Activated CD8-positive, alpha-beta T cell treated with anti-CD3 and anti-CD28 coated beads, Interleukin-2, amount 10 ng/mL, durations not matched to agents 7 days and 5 days (primary cell): ENCODE measurements at regions not wholly inside any gene's neighbourhood (a gene's known extent, or its start where the extent isn't known, plus 50 kb on each side); places are given as distances from the start of the nearest gene placed in this dataset.
"Not testable (repeated sequence)": the region's sequence is repeated elsewhere in the genome, so short reads cannot be mapped to it uniquely, and the experiment has no call there.

Experiments used
- ATAC-seq: fragments of 150-1000 bp; cut with Tn5 transposase; one replicate; pipeline ENCODE4 v1.10.0; 2021; ENCODE audit warnings: moderate library complexity
- CTCF ChIA-PET: fragments of 350-600 bp; sonication (Branson Sonifier 250); formaldehyde crosslinking; loops from one replicate; lab custom pipeline; 2021; ENCODE audit warnings: antibody characterized with exemption; lab: Charles Lee
- POLR2A ChIA-PET: fragments of 350-600 bp; sonication (Branson Sonifier 250); formaldehyde crosslinking; loops from one replicate; lab custom pipeline; 2021; ENCODE audit warnings: antibody characterized with exemption; lab: Charles Lee
- DNase-seq: peaks from one replicate; pipeline ENCODE4 v3.0.0-alpha.2; 2020
- H3K27ac Mint-ChIP-seq: one replicate; pipeline ENCODE4 v1.8.0; 2021; ENCODE audit warnings: mild to moderate bottlenecking, mixed read lengths
- H3K27me3 Mint-ChIP-seq: one replicate; pipeline ENCODE4 v1.8.0; 2021; ENCODE audit warnings: low read depth, mixed read lengths
- H3K36me3 Mint-ChIP-seq: one replicate; pipeline ENCODE4 v1.8.0; 2021; ENCODE audit warnings: low read depth, mixed read lengths
- H3K4me1 Mint-ChIP-seq: one replicate; pipeline ENCODE4 v1.8.0; 2021; ENCODE audit warnings: low read depth, mixed read lengths
- H3K4me3 Mint-ChIP-seq: one replicate; pipeline ENCODE4 v1.8.0; 2021; ENCODE audit warnings: mild to moderate bottlenecking, mixed read lengths
- H3K9me3 Mint-ChIP-seq: one replicate; pipeline ENCODE4 v1.8.0; 2022; ENCODE audit warnings: mixed read lengths; ENCODE audit not compliant: insufficient read depth

DNA sequence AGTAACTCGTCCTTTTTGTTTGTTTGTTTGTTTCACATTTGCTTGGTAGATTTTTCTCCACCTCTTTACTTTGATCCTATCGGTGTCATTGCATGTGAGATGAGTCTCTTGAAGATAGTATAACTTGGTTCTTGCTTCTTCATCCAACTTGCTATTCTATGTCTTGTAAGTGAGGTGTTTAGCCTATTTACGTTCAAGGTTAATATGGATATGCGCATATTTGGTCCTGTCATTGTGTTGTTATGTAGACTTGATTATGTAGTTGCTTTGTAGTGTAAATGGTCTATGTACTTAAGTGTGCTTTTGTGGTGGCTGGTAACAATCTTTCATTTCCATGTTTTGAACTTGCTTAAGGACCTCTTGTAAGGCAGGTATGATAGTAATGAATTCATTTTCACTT is 192.8 kb upstream of the MAGI2 start:
- ATAC-seq = no peak
- H3K36me3 Mint-ChIP-seq = no peaks in the 10 kb centered on the region
- no peak overlapping the region for H3K27ac Mint-ChIP-seq
- H3K9me3 Mint-ChIP-seq = no peaks in the 10 kb centered on the region
- ChIA-PET POLR2A (no interaction called here), CTCF (no interaction called here)
- no peaks in the 10 kb centered on the region for H3K27me3 Mint-ChIP-seq
- H3K4me3 Mint-ChIP-seq = no peak overlapping the region
- no peak for DNase-seq
- H3K4me1 Mint-ChIP-seq = no peaks in the 10 kb centered on the region

DNA sequence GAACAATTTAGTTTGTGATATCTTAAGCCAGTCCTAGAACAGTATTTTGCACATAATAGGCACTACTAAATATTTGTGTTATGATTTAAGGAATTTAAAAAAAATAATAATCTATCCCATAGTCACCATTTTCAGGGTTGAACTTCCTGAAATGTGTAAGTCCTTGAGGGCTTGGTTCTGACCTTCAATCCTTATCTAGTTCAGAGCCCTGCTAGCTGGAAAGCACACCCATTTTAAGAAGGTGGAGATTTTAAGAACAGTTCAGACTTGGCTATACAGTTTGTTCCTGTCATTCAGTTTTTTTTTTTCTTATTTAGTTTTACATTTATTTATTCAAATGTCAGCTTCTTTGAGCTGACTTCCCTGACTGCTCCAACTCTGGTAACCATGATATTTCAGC is 183.4 kb upstream of the MAGI2 start:
- POLR2A ChIA-PET = no interaction called here
- Mint-ChIP-seq H3K9me3 (no peaks in the 10 kb centered on the region), H3K4me3 (no peak overlapping the region), H3K27me3 (no peaks in the 10 kb centered on the region), H3K27ac (no peak overlapping the region), H3K4me1 (no peaks in the 10 kb centered on the region), H3K36me3 (no peaks in the 10 kb centered on the region)
- ATAC-seq (no peak), DNase-seq (no peak)
- CTCF ChIA-PET = no interaction called here

- H3K4me1 Mint-ChIP-seq, H3K27ac Mint-ChIP-seq, H3K27me3 Mint-ChIP-seq, H3K4me3 Mint-ChIP-seq, ATAC-seq, H3K36me3 Mint-ChIP-seq, POLR2A ChIA-PET, DNase-seq, H3K9me3 Mint-ChIP-seq, CTCF ChIA-PET: not testable (repeated sequence)
Measured at GRCh38 chr7:79625921-79626320, 172.5 kb upstream of the MAGI2 start.

- Mint-ChIP-seq H3K4me1 (no peaks in the 10 kb centered on the region), H3K36me3 (no peaks in the 10 kb centered on the region), H3K9me3 (no peaks in the 10 kb centered on the region), H3K27ac (no peak overlapping the region), H3K27me3 (no peaks in the 10 kb centered on the region), H3K4me3 (no peak overlapping the region)
- CTCF ChIA-PET = no interaction called here
- no peak for ATAC-seq
- POLR2A ChIA-PET = no interaction called here
- DNase-seq = no peak
Measured at GRCh38 chr7:79624336-79624735, 170.9 kb upstream of the MAGI2 start.

- Mint-ChIP-seq H3K36me3 (no peaks in the 10 kb centered on the region), H3K4me3 (no peak overlapping the region), H3K27me3 (no peaks in the 10 kb centered on the region), H3K4me1 (no peaks in the 10 kb centered on the region), H3K27ac (no peak overlapping the region), H3K9me3 (no peaks in the 10 kb centered on the region)
- ChIA-PET CTCF (no interaction called here), POLR2A (no interaction called here)
- no peak for ATAC-seq
- no peak for DNase-seq
Measured at GRCh38 chr7:79622781-79623180, 169.3 kb upstream of the MAGI2 start.

DNA sequence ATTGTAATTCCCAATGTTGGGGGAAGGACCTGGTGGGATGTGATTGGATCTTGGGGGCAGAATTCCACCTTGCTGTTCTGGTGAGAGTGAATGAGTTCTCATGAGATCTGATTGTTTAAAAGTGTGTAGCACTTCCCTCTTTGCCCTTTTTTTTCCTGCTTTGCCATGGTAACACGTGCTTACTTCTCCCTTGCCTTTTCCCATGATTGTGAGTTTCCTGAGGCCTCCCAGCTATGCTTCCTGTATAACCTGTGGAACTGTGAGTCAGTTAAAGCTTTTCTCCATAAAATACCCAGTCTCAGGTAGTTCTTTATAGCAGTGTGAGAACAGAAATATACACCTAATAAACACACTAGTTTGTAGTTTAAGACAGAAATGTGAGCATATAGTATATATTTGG is 166.8 kb upstream of the MAGI2 start:
- Mint-ChIP-seq H3K9me3 (no peaks in the 10 kb centered on the region), H3K27ac (no peak overlapping the region), H3K4me3 (no peak overlapping the region), H3K27me3 (no peaks in the 10 kb centered on the region), H3K36me3 (no peaks in the 10 kb centered on the region), H3K4me1 (no peaks in the 10 kb centered on the region)
- POLR2A ChIA-PET = no interaction called here
- ATAC-seq (no peak), DNase-seq (no peak)
- CTCF ChIA-PET = no interaction called here

DNA sequence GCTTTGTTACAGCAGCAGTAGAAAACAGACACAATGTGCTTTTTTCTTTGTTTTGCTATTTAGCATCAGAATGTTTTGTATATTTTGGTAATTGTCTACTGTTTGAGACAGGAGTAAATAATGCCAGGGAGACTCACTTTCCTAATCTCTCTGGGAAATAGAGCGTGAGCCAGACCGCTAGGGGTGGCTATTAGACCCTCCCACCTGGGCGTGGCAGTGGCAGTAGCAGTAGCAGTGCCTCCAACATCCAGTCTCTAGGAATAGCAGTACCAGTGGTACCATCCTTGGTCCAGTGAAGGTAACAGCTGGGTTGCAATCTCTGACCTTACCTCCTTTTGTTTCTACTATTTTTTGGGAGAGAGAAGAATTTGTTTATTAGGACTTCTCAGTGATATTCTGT is 165.7 kb upstream of the MAGI2 start:
- H3K27ac Mint-ChIP-seq = no peak overlapping the region
- no peak for ATAC-seq
- POLR2A ChIA-PET = no interaction called here
- H3K4me3 Mint-ChIP-seq = no peak overlapping the region
- no peaks in the 10 kb centered on the region for H3K4me1 Mint-ChIP-seq
- CTCF ChIA-PET = no interaction called here
- H3K9me3 Mint-ChIP-seq = no peaks in the 10 kb centered on the region
- H3K27me3 Mint-ChIP-seq = no peaks in the 10 kb centered on the region
- DNase-seq = no peak
- no peaks in the 10 kb centered on the region for H3K36me3 Mint-ChIP-seq

DNA sequence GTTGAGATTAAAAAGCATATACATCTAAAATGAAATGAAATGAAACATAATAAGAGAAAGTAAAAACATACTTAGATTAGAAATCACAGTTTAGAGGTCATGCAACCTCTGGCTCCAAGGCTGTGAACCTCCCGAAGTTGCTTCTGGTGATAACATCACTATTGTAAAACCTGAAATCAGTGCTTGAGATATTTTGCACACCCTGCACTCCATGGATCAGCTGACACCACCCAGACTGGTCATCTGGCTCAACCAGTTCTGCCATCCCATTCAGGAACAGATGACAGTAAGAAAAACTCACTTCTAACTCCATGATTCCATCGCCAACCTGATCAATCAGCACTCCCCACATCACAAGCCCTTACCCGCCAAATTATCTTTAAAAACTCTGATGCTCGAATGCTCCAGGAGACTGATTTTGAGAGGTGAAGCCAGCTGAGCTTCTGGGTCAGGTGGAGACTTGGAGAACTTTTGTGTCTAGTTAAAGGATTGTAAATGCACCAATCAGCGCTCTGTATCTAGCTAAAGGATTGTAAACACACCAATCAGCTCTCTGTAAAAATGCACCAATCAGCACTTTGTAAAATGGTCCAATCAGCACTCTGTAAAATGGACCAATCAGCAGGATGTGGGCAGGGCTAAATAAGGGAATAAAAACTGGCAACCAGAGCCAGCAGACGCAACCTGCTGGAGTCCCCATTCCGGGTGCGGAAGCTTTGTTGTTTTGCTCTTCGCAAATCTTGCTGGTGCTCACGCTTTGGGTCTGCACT is 162.6 kb upstream of the MAGI2 start:
- Mint-ChIP-seq H3K27me3 (no peaks in the 10 kb centered on the region), H3K4me3 (no peak overlapping the region), H3K4me1 (no peaks in the 10 kb centered on the region), H3K36me3 (no peaks in the 10 kb centered on the region), H3K9me3 (no peaks in the 10 kb centered on the region), H3K27ac (no peak overlapping the region)
- POLR2A ChIA-PET = no interaction called here
- DNase-seq (no peak), ATAC-seq (no peak)
- CTCF ChIA-PET = no interaction called here

- DNase-seq (no peak), ATAC-seq (no peak)
- Mint-ChIP-seq H3K4me1 (no peaks in the 10 kb centered on the region), H3K27ac (no peak overlapping the region), H3K27me3 (no peaks in the 10 kb centered on the region), H3K4me3 (no peak overlapping the region), H3K9me3 (no peaks in the 10 kb centered on the region), H3K36me3 (no peaks in the 10 kb centered on the region)
- ChIA-PET POLR2A (no interaction called here), CTCF (no interaction called here)
Measured at GRCh38 chr7:79615466-79615865, 162.0 kb upstream of the MAGI2 start.

DNA sequence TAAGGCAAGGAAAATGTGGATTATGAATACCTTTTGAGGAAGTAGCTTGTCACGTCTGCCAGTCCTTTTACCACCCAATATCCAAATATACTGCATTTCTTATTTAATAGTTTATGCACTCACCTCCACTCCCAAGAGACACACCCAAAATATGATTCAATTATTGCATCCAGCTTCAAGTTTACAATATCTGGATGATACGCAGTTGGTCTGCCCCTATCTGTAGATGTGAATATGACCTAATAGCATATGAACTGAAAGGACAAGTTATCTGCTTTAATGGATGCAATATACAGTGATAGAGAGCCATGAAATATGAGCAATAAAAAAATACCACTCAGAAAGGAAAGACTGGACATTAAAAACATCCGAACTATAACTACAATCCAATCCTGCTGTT is 159.4 kb upstream of the MAGI2 start:
- POLR2A ChIA-PET = no interaction called here
- Mint-ChIP-seq H3K4me3 (no peak overlapping the region), H3K36me3 (no peaks in the 10 kb centered on the region), H3K9me3 (no peaks in the 10 kb centered on the region), H3K27me3 (no peaks in the 10 kb centered on the region), H3K27ac (no peak overlapping the region), H3K4me1 (no peaks in the 10 kb centered on the region)
- CTCF ChIA-PET = no interaction called here
- ATAC-seq = no peak
- no peak for DNase-seq

DNA sequence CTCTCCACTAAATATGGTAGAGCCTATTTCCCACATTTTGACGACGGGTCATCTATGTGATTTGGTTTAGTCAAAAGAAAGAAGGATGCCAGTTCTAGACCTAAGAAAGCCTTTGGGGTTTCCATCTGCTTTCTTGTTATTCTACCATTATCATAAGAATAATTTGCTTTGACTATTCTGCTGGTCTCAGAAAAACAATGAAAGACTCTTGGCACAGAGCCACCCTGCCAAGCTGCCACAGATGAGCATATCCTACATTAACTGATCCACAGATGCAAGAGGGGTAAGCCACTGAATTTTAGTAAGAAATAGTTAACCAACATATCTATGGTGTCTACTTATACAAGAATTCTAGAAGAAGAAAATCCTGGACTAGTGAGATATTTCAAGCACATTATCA is 158.6 kb upstream of the MAGI2 start:
- POLR2A ChIA-PET = no interaction called here
- CTCF ChIA-PET = no interaction called here
- Mint-ChIP-seq H3K36me3 (no peaks in the 10 kb centered on the region), H3K27ac (no peak overlapping the region), H3K9me3 (no peaks in the 10 kb centered on the region), H3K27me3 (no peaks in the 10 kb centered on the region), H3K4me3 (no peak overlapping the region), H3K4me1 (no peaks in the 10 kb centered on the region)
- ATAC-seq (no peak), DNase-seq (no peak)

DNA sequence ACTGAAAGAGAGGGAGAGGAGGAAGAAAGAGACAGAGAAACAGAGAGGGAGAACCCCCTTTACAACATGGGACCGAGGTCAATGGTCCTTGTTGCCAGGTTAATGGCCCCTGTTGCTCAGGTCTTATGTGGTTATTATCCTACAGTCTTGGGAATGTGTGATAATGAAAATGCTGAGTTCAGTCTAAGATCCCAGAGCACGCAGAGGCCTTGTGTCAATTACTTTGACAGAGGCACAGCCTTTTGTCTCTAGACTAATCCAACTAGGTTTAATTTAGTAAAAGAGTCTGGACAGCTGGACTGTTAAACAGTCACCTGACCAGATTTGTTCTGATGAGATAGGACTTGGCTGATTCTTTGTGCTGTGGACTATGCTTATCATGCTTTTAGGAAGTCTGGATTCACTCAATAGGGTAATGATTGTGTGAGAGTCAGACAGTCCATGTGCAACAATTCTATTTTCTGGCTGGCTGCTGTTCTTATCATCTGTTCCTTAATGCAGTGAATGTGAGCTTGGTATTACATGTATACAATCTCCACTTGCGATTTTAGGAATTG is 157.4 kb upstream of the MAGI2 start:
- ChIA-PET CTCF (no interaction called here), POLR2A (no interaction called here)
- DNase-seq (no peak), ATAC-seq (no peak)
- Mint-ChIP-seq H3K9me3 (no peaks in the 10 kb centered on the region), H3K27ac (no peak overlapping the region), H3K27me3 (no peaks in the 10 kb centered on the region), H3K36me3 (no peaks in the 10 kb centered on the region), H3K4me1 (no peaks in the 10 kb centered on the region), H3K4me3 (no peak overlapping the region)

GRCh38 chr7:79610313-79610712 is 156.8 kb upstream of the MAGI2 start:
- no peaks in the 10 kb centered on the region for H3K36me3 Mint-ChIP-seq

More at GRCh38 chr7:79610313-79610712, 156.8 kb upstream of the MAGI2 start:
- Mint-ChIP-seq H3K27ac (no peak overlapping the region), H3K4me3 (no peak overlapping the region), H3K4me1 (no peaks in the 10 kb centered on the region), H3K9me3 (no peaks in the 10 kb centered on the region), H3K27me3 (no peaks in the 10 kb centered on the region)
- DNase-seq (no peak), ATAC-seq (no peak)
- ChIA-PET CTCF (no interaction called here), POLR2A (no interaction called here)
